T-helper 17 cell (primary cell): ENCODE measurements at regions not wholly inside any gene's neighbourhood (a gene's known extent, or its start where the extent isn't known, plus 50 kb on each side); places are given as distances from the start of the nearest gene placed in this dataset.
"Not testable (repeated sequence)": the region's sequence is repeated elsewhere in the genome, so short reads cannot be mapped to it uniquely, and the experiment has no call there.

ENCODE experiments used
- ATAC-seq: fragments of 150-1000 bp; cut with Tn5 transposase; 2 replicates; pipeline ENCODE4 v1.10.0; 2021; ENCODE audit warnings: mild to moderate bottlenecking, moderate library complexity
- DNase-seq, 3 donors: peaks; one replicate each; pipeline versions ENCODE4 v3.0.0 to v3.0.0-alpha.2; 2020 to 2021
- H3K9me3 ChIP-seq: one replicate; pipeline ENCODE4 v1.7.0; 2013; ENCODE audit warnings: low read length, mild to moderate bottlenecking; ENCODE audit not compliant: control insufficient read depth, poor library complexity, severe bottlenecking
- H3K27ac Mint-ChIP-seq: one replicate; pipeline ENCODE4 v1.8.0; 2022; ENCODE audit warnings: mild to moderate bottlenecking, moderate library complexity, mixed read lengths
- H3K27me3 Mint-ChIP-seq: one replicate; pipeline ENCODE4 v1.8.0; 2022; ENCODE audit warnings: mixed read lengths
- H3K36me3 Mint-ChIP-seq: one replicate; pipeline ENCODE4 v1.8.0; 2022; ENCODE audit warnings: low read depth, mixed read lengths
- H3K4me1 Mint-ChIP-seq: one replicate; pipeline ENCODE4 v1.8.0; 2022; ENCODE audit warnings: mild to moderate bottlenecking, mixed read lengths
- H3K4me3 Mint-ChIP-seq: one replicate; pipeline ENCODE4 v1.8.0; 2022; ENCODE audit warnings: mild to moderate bottlenecking, moderate library complexity, mixed read lengths

- ATAC-seq = no peak
- peak overlapping the region; percentile 74 for H3K4me3 Mint-ChIP-seq
- no peak overlapping the region for H3K27ac Mint-ChIP-seq
- H3K27me3 Mint-ChIP-seq = peaks cover 34% of the 10 kb centered on the region
- no peaks in the 10 kb centered on the region for H3K36me3 Mint-ChIP-seq
- H3K4me1 Mint-ChIP-seq = peaks cover 12% of the 10 kb centered on the region
- H3K9me3 ChIP-seq = no peaks in the 10 kb centered on the region
- DNase-seq = no peak
Observed at GRCh38 chr19:29873801-29874575, 62.2 kb downstream of the CCNE1 start.

- Mint-ChIP-seq H3K4me1 (peaks cover 13% of the 10 kb centered on the region), H3K4me3 (no peak overlapping the region), H3K36me3 (no peaks in the 10 kb centered on the region), H3K27me3 (peaks cover 44% of the 10 kb centered on the region), H3K27ac (peak overlapping the region; percentile 81)
- ATAC-seq (no peak), DNase-seq (no peak)
- H3K9me3 ChIP-seq = no peaks in the 10 kb centered on the region
Observed at GRCh38 chr19:29875931-29876330, 64.1 kb downstream of the CCNE1 start.

- no peak overlapping the region for H3K4me3 Mint-ChIP-seq
- H3K4me1 Mint-ChIP-seq = peaks cover 11% of the 10 kb centered on the region
- DNase-seq (no peak), ATAC-seq (no peak)
- H3K36me3 Mint-ChIP-seq = no peaks in the 10 kb centered on the region
- peak overlapping the region; percentile 81 for H3K27ac Mint-ChIP-seq
- H3K27me3 Mint-ChIP-seq = peaks cover 44% of the 10 kb centered on the region
- no peaks in the 10 kb centered on the region for H3K9me3 ChIP-seq
Observed at GRCh38 chr19:29876414-29876813, 64.6 kb downstream of the CCNE1 start.

GRCh38 chr19:29876908-29877307, 65.1 kb downstream of the CCNE1 start:
- not testable (repeated sequence) for H3K4me3 Mint-ChIP-seq, DNase-seq, H3K9me3 ChIP-seq, ATAC-seq, H3K36me3 Mint-ChIP-seq
- peaks cover 10% of the 10 kb centered on the region for H3K4me1 Mint-ChIP-seq
- H3K27me3 Mint-ChIP-seq = peaks cover 42% of the 10 kb centered on the region
- H3K27ac Mint-ChIP-seq = peak overlapping the region; percentile 81

- DNase-seq (no peak), ATAC-seq (no peak)
- Mint-ChIP-seq H3K4me1 (peaks cover 7% of the 10 kb centered on the region), H3K27me3 (peaks cover 38% of the 10 kb centered on the region), H3K27ac (no peak overlapping the region), H3K4me3 (no peak overlapping the region), H3K36me3 (no peaks in the 10 kb centered on the region)
- no peaks in the 10 kb centered on the region for H3K9me3 ChIP-seq
Observed at GRCh38 chr19:29878973-29879654, 62.9 kb upstream of the URI1 start.

- peaks cover 7% of the 10 kb centered on the region for H3K4me1 Mint-ChIP-seq
- no peak for ATAC-seq
- no peak overlapping the region for H3K4me3 Mint-ChIP-seq
- peaks cover 38% of the 10 kb centered on the region for H3K27me3 Mint-ChIP-seq
- no peak for DNase-seq
- H3K36me3 Mint-ChIP-seq = no peaks in the 10 kb centered on the region
- no peak overlapping the region for H3K27ac Mint-ChIP-seq
- no peaks in the 10 kb centered on the region for H3K9me3 ChIP-seq
Observed at GRCh38 chr19:29879655-29879974, 62.4 kb upstream of the URI1 start.

- H3K36me3 Mint-ChIP-seq = no peaks in the 10 kb centered on the region
- H3K4me3 Mint-ChIP-seq = peak overlapping the region; percentile 36
- H3K27ac Mint-ChIP-seq = no peak overlapping the region
- H3K9me3 ChIP-seq = no peaks in the 10 kb centered on the region
- no peak for DNase-seq
- no peak for ATAC-seq
- peaks cover 35% of the 10 kb centered on the region for H3K27me3 Mint-ChIP-seq
- H3K4me1 Mint-ChIP-seq = peaks cover 7% of the 10 kb centered on the region
Observed at GRCh38 chr19:29880498-29881081, 61.4 kb upstream of the URI1 start.

- ATAC-seq (no peak), DNase-seq (no peak)
- H3K4me3 Mint-ChIP-seq = no peak overlapping the region
- H3K27me3 Mint-ChIP-seq = peaks cover 39% of the 10 kb centered on the region
- no peaks in the 10 kb centered on the region for H3K36me3 Mint-ChIP-seq
- H3K27ac Mint-ChIP-seq = no peak overlapping the region
- H3K9me3 ChIP-seq = no peaks in the 10 kb centered on the region
- peaks cover 4% of the 10 kb centered on the region for H3K4me1 Mint-ChIP-seq
Observed at GRCh38 chr19:29881386-29881785, 60.7 kb upstream of the URI1 start.

- Mint-ChIP-seq H3K36me3 (no peaks in the 10 kb centered on the region), H3K4me1 (peaks cover 10% of the 10 kb centered on the region), H3K27ac (no peak overlapping the region), H3K4me3 (no peak overlapping the region), H3K27me3 (peaks cover 36% of the 10 kb centered on the region)
- ATAC-seq (no peak), DNase-seq (no peak)
- H3K9me3 ChIP-seq = no peaks in the 10 kb centered on the region
Observed at GRCh38 chr19:29882719-29883105, 59.3 kb upstream of the URI1 start.

GRCh38 chr19:29884044-29884443, 58.0 kb upstream of the URI1 start:
- ATAC-seq = no peak
- Mint-ChIP-seq H3K27ac (no peak overlapping the region), H3K36me3 (no peaks in the 10 kb centered on the region), H3K4me3 (no peak overlapping the region), H3K4me1 (peaks cover 10% of the 10 kb centered on the region), H3K27me3 (peaks cover 25% of the 10 kb centered on the region)
- no peaks in the 10 kb centered on the region for H3K9me3 ChIP-seq
- DNase-seq = no peak

GRCh38 chr19:29884466-29884865, 57.6 kb upstream of the URI1 start:
- H3K27ac Mint-ChIP-seq = no peak overlapping the region
- H3K4me1 Mint-ChIP-seq = peaks cover 10% of the 10 kb centered on the region
- H3K27me3 Mint-ChIP-seq = peaks cover 24% of the 10 kb centered on the region
- H3K9me3 ChIP-seq = no peaks in the 10 kb centered on the region
- DNase-seq (no peak), ATAC-seq (no peak)
- H3K4me3 Mint-ChIP-seq = no peak overlapping the region
- H3K36me3 Mint-ChIP-seq = no peaks in the 10 kb centered on the region

- H3K4me3 Mint-ChIP-seq, H3K9me3 ChIP-seq, H3K4me1 Mint-ChIP-seq, H3K36me3 Mint-ChIP-seq, H3K27ac Mint-ChIP-seq, DNase-seq, ATAC-seq: not testable (repeated sequence)
- peaks cover 13% of the 10 kb centered on the region for H3K27me3 Mint-ChIP-seq
Observed at GRCh38 chr19:29886106-29886505, 55.9 kb upstream of the URI1 start.

GRCh38 chr19:29886586-29886985, 55.5 kb upstream of the URI1 start:
- Mint-ChIP-seq H3K36me3 (no peaks in the 10 kb centered on the region), H3K4me3 (no peak overlapping the region), H3K27me3 (peaks cover 8% of the 10 kb centered on the region), H3K27ac (no peak overlapping the region), H3K4me1 (peaks cover 9% of the 10 kb centered on the region)
- ATAC-seq = no peak
- DNase-seq = no peak
- no peaks in the 10 kb centered on the region for H3K9me3 ChIP-seq
